ENCODE measurements at regions not wholly inside any gene's neighbourhood (a gene's known extent, or its start where the extent isn't known, plus 50 kb on each side); places are given as distances from the start of the nearest gene placed in this dataset.

DNA sequence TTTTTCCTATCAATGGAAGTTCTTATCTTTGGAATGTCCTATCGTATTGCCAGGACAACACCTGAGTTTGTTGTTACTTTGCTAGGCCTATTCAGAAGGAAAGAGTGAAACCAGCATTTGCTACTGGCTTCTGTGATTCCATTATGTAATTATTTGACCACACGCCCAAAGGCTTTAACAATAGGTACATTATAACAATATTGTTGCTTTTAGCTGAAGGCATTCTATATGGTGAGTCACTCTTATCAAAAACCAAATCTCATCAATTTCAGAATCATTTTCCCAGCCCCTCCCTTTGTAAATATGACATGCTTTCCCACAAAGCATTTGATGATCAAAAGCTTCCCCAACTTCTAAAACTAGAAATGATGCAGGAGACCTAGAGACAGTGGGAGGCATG is 294.4 kb upstream of the NEBL start:
- TF ChIP-seq, protein P1, sequence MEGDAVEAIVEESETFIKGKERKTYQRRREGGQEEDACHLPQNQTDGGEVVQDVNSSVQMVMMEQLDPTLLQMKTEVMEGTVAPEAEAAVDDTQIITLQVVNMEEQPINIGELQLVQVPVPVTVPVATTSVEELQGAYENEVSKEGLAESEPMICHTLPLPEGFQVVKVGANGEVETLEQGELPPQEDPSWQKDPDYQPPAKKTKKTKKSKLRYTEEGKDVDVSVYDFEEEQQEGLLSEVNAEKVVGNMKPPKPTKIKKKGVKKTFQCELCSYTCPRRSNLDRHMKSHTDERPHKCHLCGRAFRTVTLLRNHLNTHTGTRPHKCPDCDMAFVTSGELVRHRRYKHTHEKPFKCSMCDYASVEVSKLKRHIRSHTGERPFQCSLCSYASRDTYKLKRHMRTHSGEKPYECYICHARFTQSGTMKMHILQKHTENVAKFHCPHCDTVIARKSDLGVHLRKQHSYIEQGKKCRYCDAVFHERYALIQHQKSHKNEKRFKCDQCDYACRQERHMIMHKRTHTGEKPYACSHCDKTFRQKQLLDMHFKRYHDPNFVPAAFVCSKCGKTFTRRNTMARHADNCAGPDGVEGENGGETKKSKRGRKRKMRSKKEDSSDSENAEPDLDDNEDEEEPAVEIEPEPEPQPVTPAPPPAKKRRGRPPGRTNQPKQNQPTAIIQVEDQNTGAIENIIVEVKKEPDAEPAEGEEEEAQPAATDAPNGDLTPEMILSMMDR (IDR thresholded peaks at IDR 0.05), result no peak
- no peak for TF ChIP-seq ZFX (IDR thresholded peaks at IDR 0.05; ENCODE audit: borderline replicate concordance)
